Activated naive CD4-positive, alpha-beta T cell treated with anti-CD3 and anti-CD28 coated beads, Interleukin-2, amount 50 U/mL, for 72 hours (primary cell): ENCODE measurements at regions not wholly inside any gene's neighbourhood (a gene's known extent, or its start where the extent isn't known, plus 50 kb on each side); places are given as distances from the start of the nearest gene placed in this dataset.
A peak's percentile ranks its signal among the peaks of the same experiment; 100 is the strongest.

Experiments used
- ATAC-seq, 2 donors: fragments of 150-1000 bp; cut with Tn5 transposase; 2 replicates each; pipeline ENCODE4 v1.10.0; 2021; ENCODE audit warnings: mild to moderate bottlenecking in 2 of 2, moderate library complexity in 2 of 2
- DNase-seq, 2 donors: peaks; one replicate each; pipeline ENCODE4 v3.0.0; 2021 to 2022; ENCODE audit warnings: low spot score in 2 of 2
- H3K27ac Mint-ChIP-seq, 2 donors: one replicate each; pipeline ENCODE4 v1.8.0; 2022; ENCODE audit warnings: mild to moderate bottlenecking in 2 of 2, mixed read lengths in 2 of 2
- H3K36me3 Mint-ChIP-seq, 2 donors: one replicate each; pipeline ENCODE4 v1.8.0; 2022; ENCODE audit warnings: mixed read lengths in 2 of 2
- H3K9me3 Mint-ChIP-seq, 2 donors: one replicate each; pipeline ENCODE4 v1.8.0; 2022; ENCODE audit warnings: mixed read lengths in 2 of 2

- H3K27ac Mint-ChIP-seq = no peak overlapping the region
- peaks cover 5 to 6% of the 10 kb centered on the region in 2 donors for H3K9me3 Mint-ChIP-seq
- DNase-seq = no peak
- no peak for ATAC-seq
- H3K36me3 Mint-ChIP-seq = peaks cover 0 to 6% of the 10 kb centered on the region in 2 donors
Measured at GRCh38 chr10:88070080-88070880, 206.9 kb downstream of the PTEN start.

DNA sequence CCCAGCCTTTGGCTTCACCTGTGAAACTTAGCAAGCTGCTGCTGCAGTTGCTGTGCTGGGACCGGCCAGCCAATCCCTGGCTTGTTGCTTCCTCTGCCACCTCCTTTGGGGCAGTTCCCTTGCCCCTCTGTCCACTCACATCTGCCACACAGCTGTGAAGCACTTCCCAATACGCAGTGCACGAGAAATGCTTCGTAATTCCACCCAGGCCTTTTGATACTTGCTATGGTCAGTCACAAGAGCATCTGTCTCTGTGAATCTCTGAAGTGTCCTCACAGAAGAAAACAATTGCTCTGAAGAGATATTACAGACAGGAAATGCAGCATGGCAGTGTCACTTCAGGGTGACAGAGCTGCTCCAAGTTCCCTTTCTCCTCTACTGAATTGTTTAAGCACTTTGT is 208.5 kb downstream of the PTEN start:
- peaks cover 0 to 6% of the 10 kb centered on the region in 2 donors for H3K36me3 Mint-ChIP-seq
- ATAC-seq (no peak), DNase-seq (no peak)
- peaks cover 5 to 6% of the 10 kb centered on the region in 2 donors for H3K9me3 Mint-ChIP-seq
- H3K27ac Mint-ChIP-seq = no peak overlapping the region

DNA sequence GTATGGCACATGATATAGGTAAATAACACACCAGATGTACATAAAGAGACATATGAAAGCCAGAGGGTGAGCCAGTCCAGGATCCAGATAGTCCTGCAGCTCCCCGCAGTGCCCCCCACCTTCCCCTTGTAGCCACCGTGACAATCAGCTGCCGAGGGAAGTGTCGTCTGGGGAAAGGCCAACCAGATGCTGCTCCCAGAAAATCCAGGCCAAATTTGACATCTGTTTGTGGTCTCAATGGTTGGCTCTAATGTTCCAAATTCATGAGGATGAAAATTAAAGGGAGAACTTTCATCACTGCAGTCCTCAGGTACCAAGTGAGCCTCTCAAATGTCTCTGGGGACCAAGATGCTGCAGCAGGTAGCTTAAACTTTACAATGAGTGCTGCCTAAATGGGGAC is 210.3 kb downstream of the PTEN start:
- DNase-seq (no peak), ATAC-seq (no peak)
- Mint-ChIP-seq H3K36me3 (no peaks in the 10 kb centered on the region), H3K9me3 (no peaks in the 10 kb centered on the region), H3K27ac (no peak overlapping the region)

DNA sequence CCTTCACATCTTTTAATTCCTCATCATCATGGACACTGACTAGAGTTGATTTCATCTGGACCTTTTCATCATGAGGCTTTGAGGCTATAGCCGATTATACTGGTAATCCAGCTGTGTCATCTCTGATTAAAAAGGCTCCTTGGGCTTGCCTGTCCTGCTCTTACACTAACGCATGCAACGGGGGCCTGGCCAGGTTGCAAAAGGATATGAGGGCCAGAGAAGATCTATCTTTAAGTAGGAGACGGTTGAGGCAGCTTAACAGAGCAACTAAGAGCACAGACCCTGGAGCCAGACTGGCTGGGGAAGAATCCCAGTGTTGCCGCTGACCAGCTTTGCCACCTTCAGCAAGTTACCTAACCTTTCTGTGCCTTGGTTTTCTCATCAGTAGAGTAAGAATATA is 211.5 kb downstream of the PTEN start:
- no peak for DNase-seq
- no peak for ATAC-seq
- Mint-ChIP-seq H3K9me3 (no peaks in the 10 kb centered on the region), H3K27ac (no peak overlapping the region), H3K36me3 (no peaks in the 10 kb centered on the region)

GRCh38 chr10:88076027-88076880 is 212.8 kb downstream of the PTEN start:
- Mint-ChIP-seq H3K27ac (no peak overlapping the region), H3K9me3 (no peaks in the 10 kb centered on the region), H3K36me3 (no peaks in the 10 kb centered on the region)
- ATAC-seq (peak in 1 of 2 donors; percentile 47), DNase-seq (no peak)

- H3K9me3 Mint-ChIP-seq = no peaks in the 10 kb centered on the region
- DNase-seq (no peak), ATAC-seq (no peak)
- H3K27ac Mint-ChIP-seq = no peak overlapping the region
- H3K36me3 Mint-ChIP-seq = no peaks in the 10 kb centered on the region
Measured at GRCh38 chr10:88077977-88078376, 214.6 kb downstream of the PTEN start.

DNA sequence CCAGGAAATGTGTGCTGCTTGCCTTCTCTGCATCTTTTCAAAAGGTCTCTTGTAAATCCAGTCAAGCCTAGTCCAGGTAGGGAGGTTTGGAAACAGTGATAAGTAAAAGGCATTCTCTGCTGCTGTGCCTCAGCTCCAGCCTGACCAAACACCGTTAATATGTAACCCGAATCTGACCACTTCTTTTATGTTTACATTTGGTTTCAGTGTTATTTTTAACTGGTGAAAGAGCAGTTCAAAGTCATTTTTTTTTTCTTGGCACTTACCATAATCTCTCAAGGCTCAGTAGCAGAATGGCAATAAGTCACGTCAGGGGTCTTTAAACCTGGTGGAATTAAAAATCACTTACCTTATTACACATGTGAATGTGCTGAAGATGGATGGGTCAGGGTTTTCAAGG is 216.8 kb downstream of the PTEN start:
- H3K9me3 Mint-ChIP-seq = no peaks in the 10 kb centered on the region
- DNase-seq = no peak
- no peak for ATAC-seq
- H3K36me3 Mint-ChIP-seq = no peaks in the 10 kb centered on the region
- no peak overlapping the region for H3K27ac Mint-ChIP-seq

- DNase-seq (no peak), ATAC-seq (no peak)
- Mint-ChIP-seq H3K27ac (no peak overlapping the region), H3K9me3 (no peaks in the 10 kb centered on the region), H3K36me3 (no peaks in the 10 kb centered on the region)
Measured at GRCh38 chr10:88081457-88082054, 218.1 kb downstream of the PTEN start.

DNA sequence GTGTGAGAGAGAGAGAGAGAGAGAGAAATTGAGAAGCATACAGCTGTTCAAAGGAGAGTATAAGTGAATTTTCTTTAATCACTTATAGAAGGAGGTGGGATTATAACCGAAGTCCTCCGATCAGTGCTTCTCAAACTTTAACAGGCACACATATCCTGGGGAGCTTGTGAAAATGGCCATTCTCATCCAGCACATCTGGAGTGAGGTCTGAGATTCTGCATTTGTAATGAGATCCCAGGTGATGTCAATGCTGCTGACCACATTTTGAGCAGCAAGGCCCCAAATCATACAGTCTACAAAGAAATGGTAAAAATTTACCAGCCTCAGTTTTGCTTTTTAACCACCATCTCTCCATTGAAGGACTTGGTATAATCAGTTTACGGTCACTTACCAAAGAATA is 219.0 kb downstream of the PTEN start:
- no peak overlapping the region for H3K27ac Mint-ChIP-seq
- DNase-seq (no peak), ATAC-seq (no peak)
- H3K36me3 Mint-ChIP-seq = no peaks in the 10 kb centered on the region
- H3K9me3 Mint-ChIP-seq = no peaks in the 10 kb centered on the region

DNA sequence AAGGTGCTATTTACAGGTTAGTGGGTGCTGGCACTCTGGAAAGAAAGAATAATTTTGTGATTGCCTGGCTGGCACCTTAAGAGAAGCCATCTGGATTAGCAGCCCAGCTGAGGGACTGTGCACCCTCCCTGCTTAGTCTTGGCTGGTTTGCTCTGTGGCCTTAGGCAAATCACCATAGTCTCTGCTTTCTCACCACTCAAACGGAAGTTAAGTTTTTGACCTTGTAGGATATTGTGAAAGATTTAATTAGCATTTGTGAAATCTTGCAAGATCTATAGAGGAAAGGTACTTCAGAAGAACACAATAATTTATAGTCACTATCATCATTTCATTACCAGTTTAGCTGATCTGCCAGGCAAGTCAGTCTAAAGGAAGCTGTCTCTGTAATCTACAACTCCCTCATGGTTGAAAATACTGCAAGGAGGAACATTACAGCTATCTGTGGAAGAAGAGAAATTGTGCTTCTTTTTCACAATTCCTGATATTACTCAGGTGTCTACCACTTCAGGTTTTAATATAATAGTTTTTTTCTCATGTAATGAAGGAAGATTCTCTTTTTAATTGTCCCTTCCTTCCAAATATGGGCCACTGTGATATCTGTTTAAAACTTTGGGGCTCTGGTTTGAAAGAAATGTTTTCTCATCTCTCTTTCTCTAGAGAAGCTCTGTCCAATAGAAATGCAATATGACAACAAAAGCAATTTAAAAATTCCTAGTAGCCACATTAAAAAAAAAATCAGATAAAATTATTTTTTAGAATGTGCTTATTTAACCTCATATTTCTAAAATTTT is 219.6 kb downstream of the PTEN start:
- H3K9me3 Mint-ChIP-seq = no peaks in the 10 kb centered on the region
- ATAC-seq (no peak), DNase-seq (no peak)
- no peaks in the 10 kb centered on the region for H3K36me3 Mint-ChIP-seq
- no peak overlapping the region for H3K27ac Mint-ChIP-seq

- no peak for ATAC-seq
- DNase-seq = no peak
- Mint-ChIP-seq H3K36me3 (no peaks in the 10 kb centered on the region), H3K9me3 (no peaks in the 10 kb centered on the region), H3K27ac (no peak overlapping the region)
Measured at GRCh38 chr10:88083597-88083989, 220.2 kb downstream of the PTEN start.

DNA sequence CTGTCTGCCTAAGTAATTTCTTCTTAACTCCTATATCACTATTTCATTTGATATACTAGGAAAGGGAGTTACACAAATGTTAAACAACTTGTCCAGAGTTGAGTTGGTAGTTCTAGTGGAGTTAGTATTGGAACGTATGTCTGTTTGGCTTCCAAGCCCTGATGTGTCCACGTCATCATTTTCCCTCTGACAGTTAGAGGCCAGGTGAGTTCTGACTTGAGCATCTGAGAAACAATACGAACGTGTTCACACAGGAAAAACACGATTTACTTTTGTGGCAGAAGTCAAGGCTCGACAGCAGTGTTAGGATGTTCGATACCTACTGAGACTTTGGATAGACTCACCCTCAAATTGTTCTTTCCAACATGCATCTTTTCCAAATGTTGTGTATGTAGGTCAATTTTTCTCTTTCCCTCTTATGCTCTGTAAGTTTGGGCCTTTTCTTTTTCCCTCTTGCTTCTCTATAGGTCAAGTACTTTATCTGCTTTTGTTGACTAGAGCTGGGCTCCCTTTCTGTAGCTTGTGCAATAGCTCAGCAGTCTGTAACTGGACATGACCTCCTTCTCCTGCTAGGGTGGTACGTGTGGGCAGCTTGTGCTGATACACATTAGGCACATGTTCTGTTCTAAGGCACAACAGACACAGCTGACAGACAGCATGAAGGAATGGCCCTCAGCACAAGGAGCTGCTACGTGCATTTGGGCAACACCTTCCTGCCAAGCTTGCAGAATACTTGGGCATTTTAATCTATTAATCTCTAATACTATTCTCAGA is 222.9 kb downstream of the PTEN start:
- Mint-ChIP-seq H3K9me3 (no peaks in the 10 kb centered on the region), H3K27ac (no peak overlapping the region), H3K36me3 (no peaks in the 10 kb centered on the region)
- no peak for ATAC-seq
- no peak for DNase-seq

- Mint-ChIP-seq H3K9me3 (no peaks in the 10 kb centered on the region), H3K27ac (no peak overlapping the region), H3K36me3 (no peaks in the 10 kb centered on the region)
- DNase-seq = no peak
- ATAC-seq = no peak
Measured at GRCh38 chr10:88088441-88089340, 225.3 kb downstream of the PTEN start.

DNA sequence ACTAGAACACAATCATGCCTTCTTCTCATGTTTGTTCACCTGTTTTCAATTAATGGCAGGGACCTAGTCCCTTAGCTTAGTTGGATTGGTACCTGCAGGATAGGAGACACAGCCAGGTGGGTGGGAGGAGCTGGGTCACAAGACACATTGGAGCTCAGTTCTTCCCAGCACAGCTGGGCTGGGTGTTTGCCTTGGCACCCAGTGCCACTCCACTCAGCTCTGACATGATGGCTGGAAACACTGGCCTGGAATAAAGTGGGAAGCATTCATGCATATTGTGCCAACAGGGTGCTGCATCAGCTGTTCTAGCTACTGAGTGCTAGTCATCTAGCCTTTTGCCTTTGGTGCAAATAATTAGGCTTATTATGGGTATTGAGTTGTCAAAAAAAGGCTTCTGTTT is 226.1 kb downstream of the PTEN start:
- Mint-ChIP-seq H3K9me3 (no peaks in the 10 kb centered on the region), H3K27ac (no peak overlapping the region), H3K36me3 (no peaks in the 10 kb centered on the region)
- no peak for ATAC-seq
- no peak for DNase-seq

- DNase-seq (no peak), ATAC-seq (peak; percentile 4 to 21)
- H3K27ac Mint-ChIP-seq = peak overlapping the region; percentile 66 to 80
Measured at GRCh38 chr10:88090568-88091214, 227.3 kb downstream of the PTEN start.

More at GRCh38 chr10:88090568-88091214, 227.3 kb downstream of the PTEN start:
- H3K9me3 Mint-ChIP-seq = peaks cover 0 to 4% of the 10 kb centered on the region in 2 donors
- H3K36me3 Mint-ChIP-seq = no peaks in the 10 kb centered on the region
